NCI-H1048 (cell line): ENCODE measurements at regions not wholly inside any gene's neighbourhood (a gene's known extent, or its start where the extent isn't known, plus 50 kb on each side); places are given as distances from the start of the nearest gene placed in this dataset.

Source experiments
- DNase-seq: peaks from one replicate; lab custom pipeline; 2025; lab: John Stamatoyannopoulos, UW

DNA sequence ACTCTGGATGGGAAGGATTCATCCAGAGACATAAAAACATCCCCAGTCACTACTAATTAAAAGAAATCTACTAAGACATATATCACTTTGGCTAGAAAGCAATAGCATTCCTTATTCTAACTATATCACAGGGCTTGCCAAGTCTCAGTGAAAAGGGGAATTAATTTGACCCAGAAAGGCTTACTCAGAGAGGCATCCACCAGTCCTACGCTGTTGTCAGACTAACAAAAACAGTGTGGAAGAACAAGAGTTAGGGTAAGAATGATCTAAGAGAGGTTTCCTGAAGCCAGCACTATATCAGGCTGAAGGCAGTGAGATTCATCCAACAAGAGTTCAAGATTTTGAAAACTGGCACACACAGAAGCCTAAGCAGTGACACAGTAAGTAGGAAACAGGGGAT is 126.1 kb downstream of the GDAP2 start:
- DNase-seq = no peak

DNA sequence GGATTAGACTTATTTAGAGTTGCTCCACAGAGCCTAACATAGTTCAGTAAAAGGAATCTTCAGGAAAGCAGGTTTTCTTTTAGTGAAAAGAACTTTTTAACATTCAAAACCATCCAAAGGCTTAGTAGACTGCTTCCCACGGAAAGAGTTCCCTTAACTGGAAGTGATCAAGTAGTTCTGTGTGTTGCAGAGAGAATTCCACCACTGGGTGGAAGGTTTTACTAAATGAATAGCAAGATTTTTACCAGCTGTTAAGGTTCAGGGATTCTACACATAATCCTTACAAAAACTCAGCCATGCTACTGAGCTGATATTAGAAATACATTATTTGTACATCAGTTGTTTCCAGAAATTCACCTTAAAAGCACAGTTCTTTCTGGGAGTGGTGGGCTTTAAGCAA is 119.7 kb downstream of the GDAP2 start:
- DNase-seq = no peak

GRCh38 chr1:117810553-117810952 is 118.9 kb downstream of the GDAP2 start:
- no peak for DNase-seq

- no peak for DNase-seq
Measured at GRCh38 chr1:117812869-117813511, 116.4 kb downstream of the GDAP2 start.
